Activated B cell treated with CpG ODN at 0.5 μM for 24 hours (primary cell): ENCODE measurements at regions not wholly inside any gene's neighbourhood (a gene's known extent, or its start where the extent isn't known, plus 50 kb on each side); places are given as distances from the start of the nearest gene placed in this dataset.

Experiments used
- ATAC-seq: fragments of 200-7000 bp; cut with Tn5 transposase; one replicate; pipeline ENCODE4 v1.10.0; 2021; ENCODE audit warnings: low read depth, mild to moderate bottlenecking, moderate library complexity
- CTCF ChIA-PET: fragments of 350-600 bp; sonication (Branson Sonifier 250); formaldehyde crosslinking; loops from one replicate; lab custom pipeline; 2021; ENCODE audit warnings: antibody characterized with exemption; lab: Charles Lee
- POLR2A ChIA-PET: fragments of 350-600 bp; sonication (Branson Sonifier 250); formaldehyde crosslinking; loops from one replicate; lab custom pipeline; 2021; ENCODE audit warnings: antibody characterized with exemption; lab: Charles Lee
- DNase-seq: peaks from one replicate; pipeline ENCODE4 v3.0.0; 2022
- H3K27ac Mint-ChIP-seq: one replicate; pipeline ENCODE4 v1.8.0; 2020; ENCODE audit warnings: mixed read lengths
- H3K27me3 Mint-ChIP-seq: one replicate; pipeline ENCODE4 v1.8.0; 2021; ENCODE audit warnings: mixed read lengths
- H3K36me3 Mint-ChIP-seq: one replicate; pipeline ENCODE4 v1.8.0; 2021; ENCODE audit warnings: low read depth, mixed read lengths
- H3K4me1 Mint-ChIP-seq: one replicate; pipeline ENCODE4 v1.8.0; 2021; ENCODE audit warnings: mixed read lengths
- H3K4me3 Mint-ChIP-seq: one replicate; pipeline ENCODE4 v1.8.0; 2020; ENCODE audit warnings: mild to moderate bottlenecking, mixed read lengths
- H3K9me3 Mint-ChIP-seq: one replicate; pipeline ENCODE4 v1.8.0; 2020; ENCODE audit warnings: mixed read lengths
- CTCF ChIP-seq: fragments of 200-600 bp; IDR thresholded peaks from one replicate; pipeline ENCODE4 v1.8.0; 2022; ENCODE audit warnings: antibody characterized with exemption, mild to moderate bottlenecking
- intact Hi-C: fragments of 100-400 bp; cut with micrococcal nuclease; formaldehyde crosslinking; loops from one replicate; pipeline ENCODE4 v1.15.1; 2024

GRCh38 chr6:94344866-94345265 lies 925.5 kb upstream of the EPHA7 start:
- Mint-ChIP-seq H3K4me3 (no peak overlapping the region), H3K9me3 (peaks cover 4% of the 10 kb centered on the region), H3K27ac (no peak overlapping the region), H3K27me3 (no peaks in the 10 kb centered on the region), H3K4me1 (no peaks in the 10 kb centered on the region), H3K36me3 (no peaks in the 10 kb centered on the region)
- POLR2A ChIA-PET: no interaction called here
- DNase-seq (no peak), ATAC-seq (no peak)
- intact Hi-C loops: no loop called here
- CTCF ChIA-PET: no interaction called here
- no peak for TF ChIP-seq CTCF

DNA sequence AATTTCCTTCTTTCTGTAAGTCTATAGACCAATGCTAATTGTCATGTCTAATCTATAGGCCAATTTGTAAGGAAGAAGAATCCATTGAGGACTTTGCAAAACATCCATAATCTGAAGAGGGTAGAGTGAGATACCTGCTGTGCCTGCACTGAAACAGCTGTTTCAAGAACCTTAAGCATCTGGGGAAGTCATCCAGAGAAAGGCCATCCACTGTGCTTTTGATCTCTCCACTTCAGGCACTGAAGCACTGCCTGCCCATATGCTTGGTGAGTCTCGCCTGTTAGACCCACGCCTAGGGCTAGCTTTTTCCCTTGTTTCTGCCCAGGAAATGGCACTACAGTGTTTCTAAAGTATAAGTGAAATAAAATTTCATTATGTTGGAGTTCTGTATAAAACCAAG lies 921.8 kb upstream of the EPHA7 start:
- Mint-ChIP-seq H3K36me3 (no peaks in the 10 kb centered on the region), H3K27me3 (no peaks in the 10 kb centered on the region), H3K27ac (no peak overlapping the region), H3K9me3 (peaks cover 4% of the 10 kb centered on the region), H3K4me1 (no peaks in the 10 kb centered on the region), H3K4me3 (no peak overlapping the region)
- ChIA-PET CTCF (no interaction called here), POLR2A (no interaction called here)
- ATAC-seq (no peak), DNase-seq (no peak)
- TF ChIP-seq CTCF: no peak
- intact Hi-C loops: no loop called here

DNA sequence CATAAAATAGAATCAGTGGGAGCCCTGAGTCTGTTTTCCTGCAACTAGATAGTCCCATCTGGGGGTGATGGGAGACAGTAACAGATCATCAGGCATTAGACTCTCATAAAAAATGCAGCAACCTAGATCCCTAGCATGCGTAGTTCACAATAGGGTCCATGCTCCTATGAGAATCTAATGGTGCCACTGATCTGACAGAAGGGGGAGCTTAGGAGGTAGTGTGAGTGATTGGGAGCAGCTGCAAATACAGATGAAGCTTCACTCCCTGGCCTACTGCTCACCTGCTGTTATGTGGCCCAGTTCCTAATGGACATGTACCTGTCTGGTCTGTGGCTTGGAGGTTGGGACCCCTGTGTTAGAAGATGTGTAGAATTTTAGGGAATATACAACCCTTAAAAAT lies 904.5 kb upstream of the EPHA7 start:
- intact Hi-C loops: no loop called here
- DNase-seq: no peak
- Mint-ChIP-seq H3K4me3 (no peak overlapping the region), H3K27me3 (no peaks in the 10 kb centered on the region), H3K27ac (no peak overlapping the region), H3K36me3 (no peaks in the 10 kb centered on the region), H3K4me1 (no peaks in the 10 kb centered on the region), H3K9me3 (peaks cover 3% of the 10 kb centered on the region)
- no peak for TF ChIP-seq CTCF
- ATAC-seq: no peak
- ChIA-PET CTCF (no interaction called here), POLR2A (no interaction called here)

- TF ChIP-seq CTCF: no peak
- DNase-seq (no peak), ATAC-seq (no peak)
- H3K36me3 Mint-ChIP-seq: no peaks in the 10 kb centered on the region
- H3K9me3 Mint-ChIP-seq: peaks cover 7% of the 10 kb centered on the region
- CTCF ChIA-PET: no interaction called here
- no peak overlapping the region for H3K4me3 Mint-ChIP-seq
- POLR2A ChIA-PET: no interaction called here
- H3K4me1 Mint-ChIP-seq: no peaks in the 10 kb centered on the region
- H3K27ac Mint-ChIP-seq: no peak overlapping the region
- H3K27me3 Mint-ChIP-seq: no peaks in the 10 kb centered on the region
- intact Hi-C loops: no loop called here
Measured at GRCh38 chr6:94300424-94301144, 881.2 kb upstream of the EPHA7 start.

- TF ChIP-seq CTCF: no peak
- DNase-seq (no peak), ATAC-seq (no peak)
- ChIA-PET CTCF (no interaction called here), POLR2A (no interaction called here)
- no peaks in the 10 kb centered on the region for H3K4me1 Mint-ChIP-seq
- no peaks in the 10 kb centered on the region for H3K36me3 Mint-ChIP-seq
- no peak overlapping the region for H3K27ac Mint-ChIP-seq
- H3K4me3 Mint-ChIP-seq: no peak overlapping the region
- H3K27me3 Mint-ChIP-seq: no peaks in the 10 kb centered on the region
- peaks cover 3% of the 10 kb centered on the region for H3K9me3 Mint-ChIP-seq
- intact Hi-C loops: no loop called here
Measured at GRCh38 chr6:94289131-94289530, 869.8 kb upstream of the EPHA7 start.
